Left kidney (tissue), 1 donor: ENCODE measurements at regions not wholly inside any gene's neighbourhood (a gene's known extent, or its start where the extent isn't known, plus 50 kb on each side); places are given as distances from the start of the nearest gene placed in this dataset.
A peak's percentile ranks its signal among the peaks of the same experiment; 100 is the strongest.

Experiments used
- DNase-seq: peaks from one replicate; pipeline ENCODE4 v3.0.0-alpha.2; 2013

- no peak for DNase-seq
Measured at GRCh38 chr10:53749439-53749838, 976.9 kb upstream of the MBL2 start.

- DNase-seq: no peak
Measured at GRCh38 chr10:53748319-53748718, 975.7 kb upstream of the MBL2 start.

- DNase-seq: no peak
Measured at GRCh38 chr10:53744746-53745145, 972.2 kb upstream of the MBL2 start.

- no peak for DNase-seq
Measured at GRCh38 chr10:53744176-53744575, 971.6 kb upstream of the MBL2 start.

- no peak for DNase-seq
Measured at GRCh38 chr10:53737132-53737531, 964.5 kb upstream of the MBL2 start.

- DNase-seq: no peak
Measured at GRCh38 chr10:53726921-53727320, 954.3 kb upstream of the MBL2 start.

- DNase-seq: no peak
Measured at GRCh38 chr10:53724581-53724980, 952.0 kb upstream of the MBL2 start.

- DNase-seq: no peak
Measured at GRCh38 chr10:53719658-53720057, 947.1 kb upstream of the MBL2 start.

- no peak for DNase-seq
Measured at GRCh38 chr10:53716156-53716555, 943.6 kb upstream of the MBL2 start.

GRCh38 chr10:53713431-53713830 lies 940.8 kb upstream of the MBL2 start:
- DNase-seq: no peak

GRCh38 chr10:53702489-53702888 lies 929.9 kb upstream of the MBL2 start:
- DNase-seq: peak; percentile 65

- no peak for DNase-seq
Measured at GRCh38 chr10:53701213-53701612, 928.6 kb upstream of the MBL2 start.

- DNase-seq: no peak
Measured at GRCh38 chr10:53700278-53700677, 927.7 kb upstream of the MBL2 start.

- DNase-seq: no peak
Measured at GRCh38 chr10:53699684-53700083, 927.1 kb upstream of the MBL2 start.

GRCh38 chr10:53699231-53699630 lies 926.6 kb upstream of the MBL2 start:
- DNase-seq: no peak

GRCh38 chr10:53697038-53697437 lies 924.5 kb upstream of the MBL2 start:
- no peak for DNase-seq

- DNase-seq: no peak
Measured at GRCh38 chr10:53690524-53691240, 918.1 kb upstream of the MBL2 start.

GRCh38 chr10:53687800-53688199 lies 915.2 kb upstream of the MBL2 start:
- no peak for DNase-seq

GRCh38 chr10:53682885-53683284 lies 910.3 kb upstream of the MBL2 start:
- DNase-seq: no peak

- no peak for DNase-seq
Measured at GRCh38 chr10:53682458-53682857, 909.9 kb upstream of the MBL2 start.

- no peak for DNase-seq
Measured at GRCh38 chr10:53679666-53680065, 907.1 kb upstream of the MBL2 start.

GRCh38 chr10:53675177-53675576 lies 902.6 kb upstream of the MBL2 start:
- no peak for DNase-seq

- DNase-seq: no peak
Measured at GRCh38 chr10:53667063-53667462, 894.5 kb upstream of the MBL2 start.

- peak; percentile 45 for DNase-seq
Measured at GRCh38 chr10:53664282-53665019, 891.9 kb upstream of the MBL2 start.
